B cell (primary cell): ENCODE measurements at regions not wholly inside any gene's neighbourhood (a gene's known extent, or its start where the extent isn't known, plus 50 kb on each side); places are given as distances from the start of the nearest gene placed in this dataset.

Source experiments
- EZH2 ChIP-seq: IDR thresholded peaks from 2 replicates; pipeline ENCODE4 v1.6.1; 2012; ENCODE audit warnings: borderline replicate concordance, low read depth, mild to moderate bottlenecking, moderate library complexity, low read length; ENCODE audit not compliant: insufficient read depth, poor library complexity, severe bottlenecking
- TF ChIP-seq, protein P1 (sequence below): fragments of 200-600 bp; IDR thresholded peaks from one replicate; pipeline ENCODE4 v1.8.0; 2022; ENCODE audit warnings: antibody characterized with exemption, mild to moderate bottlenecking

DNA sequence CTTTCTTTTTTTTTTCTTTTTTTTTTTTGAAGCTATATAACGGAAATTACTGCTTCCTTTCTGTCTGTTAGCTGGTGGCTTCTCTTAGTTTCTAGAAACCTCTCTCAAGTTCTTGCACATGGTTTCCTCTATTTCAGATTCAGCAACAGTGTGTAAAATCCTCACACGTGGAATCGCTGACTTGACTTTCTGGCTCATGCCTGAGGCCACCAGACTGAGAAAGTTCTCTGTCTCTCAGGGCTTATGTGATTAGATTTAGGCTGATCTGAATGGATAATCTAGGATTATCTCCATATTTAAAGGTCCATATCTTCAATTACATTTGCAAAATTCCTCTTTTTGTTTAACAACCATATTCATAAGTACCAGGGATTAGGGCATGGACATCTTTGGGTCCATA, 856.3 kb upstream of the SLITRK6 start:
- TF ChIP-seq, protein P1, sequence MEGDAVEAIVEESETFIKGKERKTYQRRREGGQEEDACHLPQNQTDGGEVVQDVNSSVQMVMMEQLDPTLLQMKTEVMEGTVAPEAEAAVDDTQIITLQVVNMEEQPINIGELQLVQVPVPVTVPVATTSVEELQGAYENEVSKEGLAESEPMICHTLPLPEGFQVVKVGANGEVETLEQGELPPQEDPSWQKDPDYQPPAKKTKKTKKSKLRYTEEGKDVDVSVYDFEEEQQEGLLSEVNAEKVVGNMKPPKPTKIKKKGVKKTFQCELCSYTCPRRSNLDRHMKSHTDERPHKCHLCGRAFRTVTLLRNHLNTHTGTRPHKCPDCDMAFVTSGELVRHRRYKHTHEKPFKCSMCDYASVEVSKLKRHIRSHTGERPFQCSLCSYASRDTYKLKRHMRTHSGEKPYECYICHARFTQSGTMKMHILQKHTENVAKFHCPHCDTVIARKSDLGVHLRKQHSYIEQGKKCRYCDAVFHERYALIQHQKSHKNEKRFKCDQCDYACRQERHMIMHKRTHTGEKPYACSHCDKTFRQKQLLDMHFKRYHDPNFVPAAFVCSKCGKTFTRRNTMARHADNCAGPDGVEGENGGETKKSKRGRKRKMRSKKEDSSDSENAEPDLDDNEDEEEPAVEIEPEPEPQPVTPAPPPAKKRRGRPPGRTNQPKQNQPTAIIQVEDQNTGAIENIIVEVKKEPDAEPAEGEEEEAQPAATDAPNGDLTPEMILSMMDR, result no peak
- TF ChIP-seq EZH2, result no peak
